GM18907 (cell line): ENCODE measurements at regions not wholly inside any gene's neighbourhood (a gene's known extent, or its start where the extent isn't known, plus 50 kb on each side); places are given as distances from the start of the nearest gene placed in this dataset.

Experiments
- ATAC-seq: cut with Tn5 transposase; IDR thresholded peaks from one replicate; pipeline ENCODE4 v1.9.1; 2021; ENCODE audit warnings: mild to moderate bottlenecking, moderate library complexity; ENCODE audit not compliant: unreplicated experiment

DNA sequence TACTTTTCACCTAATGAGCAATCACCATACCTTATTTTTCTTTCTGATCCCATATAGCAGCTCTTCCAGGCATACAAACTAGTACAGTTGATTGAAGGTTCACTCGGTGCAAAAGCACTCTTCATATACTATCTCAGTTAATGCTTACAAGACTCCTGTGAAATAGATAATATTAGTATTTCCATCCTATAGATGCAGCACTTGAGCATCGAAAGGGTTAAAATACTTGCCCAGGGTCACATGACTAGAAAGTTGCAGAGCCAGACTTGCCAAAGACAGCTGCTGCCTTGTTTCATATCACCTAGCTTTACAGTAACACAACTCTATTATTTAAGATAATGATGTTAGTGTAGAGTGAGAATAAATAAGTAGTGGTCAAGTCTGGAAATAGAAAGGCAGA, 466.0 kb upstream of the TNP1 start:
- no peak for ATAC-seq

DNA sequence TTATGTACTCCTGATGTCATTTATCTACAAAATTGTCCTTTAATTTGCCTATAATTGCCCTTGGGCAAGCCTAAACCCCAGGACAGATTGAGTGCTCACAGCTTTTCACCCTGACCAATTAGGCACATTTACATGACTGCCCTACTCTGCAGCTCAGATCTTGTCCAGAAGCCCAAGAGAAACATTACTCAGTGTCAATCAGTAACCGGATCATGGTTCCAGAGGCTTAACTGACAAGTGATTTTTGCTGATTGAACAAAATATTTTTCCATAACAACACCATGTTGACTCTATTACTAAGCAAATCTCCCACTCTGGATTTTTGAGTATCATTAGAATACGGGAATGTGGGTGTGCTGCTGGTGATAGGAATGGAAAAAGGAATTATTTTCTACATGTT, 465.4 kb upstream of the TNP1 start:
- no peak for ATAC-seq

DNA sequence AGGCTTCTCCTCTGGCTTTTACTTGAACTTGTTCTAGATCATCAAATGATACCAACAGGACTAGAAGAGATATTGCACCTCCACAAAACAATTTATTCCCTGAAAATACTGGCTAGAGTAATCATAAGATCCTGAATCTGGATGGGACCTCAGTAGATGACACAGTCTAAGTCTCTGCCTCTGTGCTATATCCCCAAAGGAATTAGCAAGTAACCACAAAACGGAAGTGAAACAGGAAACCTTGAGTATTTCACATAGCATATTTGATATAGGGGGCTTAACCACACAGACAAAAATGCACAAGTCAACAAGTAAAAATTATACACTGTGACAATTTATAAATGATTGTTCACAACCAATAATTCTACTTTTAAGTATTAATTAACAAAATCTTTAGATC, 456.9 kb upstream of the TNP1 start:
- ATAC-seq, result peak; percentile 87

DNA sequence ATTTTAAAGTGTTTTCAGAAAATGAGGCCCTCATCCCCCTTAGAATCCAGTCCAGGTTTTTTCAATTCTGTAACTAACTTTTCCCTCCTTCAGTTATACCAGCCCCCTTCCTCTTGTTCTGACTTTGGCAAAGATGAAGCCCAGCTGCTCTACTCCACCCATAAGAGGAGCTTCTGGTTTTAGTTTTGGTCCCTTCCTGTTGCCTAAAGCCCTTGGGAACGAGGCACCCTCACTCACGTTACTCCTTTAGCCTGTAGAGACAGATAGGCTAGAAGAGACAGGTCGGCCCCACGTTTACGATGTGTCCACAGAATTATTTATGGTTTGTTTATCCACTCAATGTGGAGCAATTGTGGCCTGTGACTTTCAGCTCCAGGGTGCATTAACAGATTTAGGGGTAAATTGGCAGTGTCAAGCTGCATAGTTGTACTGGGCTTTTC, 454.2 kb upstream of the TNP1 start:
- ATAC-seq, result no peak

DNA sequence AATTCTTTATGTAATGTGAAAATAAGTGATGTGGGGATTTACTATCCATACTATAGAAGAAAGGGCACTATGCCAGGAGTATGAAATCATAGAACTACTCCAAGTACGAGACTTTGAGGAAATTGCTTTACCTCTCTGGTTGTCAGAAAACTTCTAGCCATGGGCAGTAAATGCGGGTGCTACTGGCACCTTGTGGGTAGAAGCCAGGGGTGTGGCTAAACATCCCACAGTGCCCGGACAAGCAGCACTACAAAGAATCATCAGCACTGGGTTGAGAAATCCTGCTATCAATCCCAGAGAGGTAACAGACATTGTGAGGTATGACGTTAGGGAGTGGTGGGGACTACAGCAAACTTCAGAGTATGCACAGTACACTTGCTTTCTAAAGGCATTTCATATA, 453.5 kb upstream of the TNP1 start:
- ATAC-seq, result no peak

DNA sequence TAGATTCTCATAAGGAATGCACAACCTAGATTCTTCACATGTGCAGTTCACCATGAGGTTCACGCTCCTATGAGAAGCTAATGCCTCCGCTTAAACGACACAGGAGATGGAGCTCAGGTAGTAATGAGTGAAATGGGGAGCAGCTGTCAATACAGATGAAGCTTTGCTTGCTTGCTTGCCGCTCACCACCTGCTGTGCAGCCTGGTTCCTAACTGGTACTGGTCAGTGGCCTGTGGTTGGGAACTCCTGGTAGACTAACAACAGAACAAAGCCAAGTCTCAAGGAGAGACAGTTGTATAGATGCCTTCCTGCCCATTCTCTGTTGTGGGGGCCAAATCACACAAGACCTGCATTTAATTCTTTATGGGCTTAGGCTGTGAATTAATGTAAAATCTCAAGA, 449.2 kb upstream of the TNP1 start:
- no peak for ATAC-seq

DNA sequence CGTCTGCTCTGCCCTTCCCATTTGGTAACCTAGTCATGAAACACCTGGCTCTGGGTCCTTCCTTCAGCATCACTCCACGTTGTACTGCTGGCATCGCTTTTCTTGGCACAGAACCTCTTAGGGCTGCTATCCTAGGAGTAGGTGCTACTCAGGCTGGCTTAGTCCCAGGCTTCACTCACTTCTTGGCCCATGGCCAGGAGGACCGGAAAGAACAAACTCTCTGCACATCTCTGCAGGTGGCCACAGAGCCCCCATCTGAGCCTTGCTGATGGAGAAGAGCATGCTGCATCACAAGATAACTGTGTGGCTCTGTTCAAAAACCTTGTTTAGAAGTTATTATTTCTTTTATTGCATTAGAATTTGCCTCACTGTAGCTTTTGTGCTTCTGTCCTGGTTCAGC, 447.2 kb upstream of the TNP1 start:
- ATAC-seq, result no peak

DNA sequence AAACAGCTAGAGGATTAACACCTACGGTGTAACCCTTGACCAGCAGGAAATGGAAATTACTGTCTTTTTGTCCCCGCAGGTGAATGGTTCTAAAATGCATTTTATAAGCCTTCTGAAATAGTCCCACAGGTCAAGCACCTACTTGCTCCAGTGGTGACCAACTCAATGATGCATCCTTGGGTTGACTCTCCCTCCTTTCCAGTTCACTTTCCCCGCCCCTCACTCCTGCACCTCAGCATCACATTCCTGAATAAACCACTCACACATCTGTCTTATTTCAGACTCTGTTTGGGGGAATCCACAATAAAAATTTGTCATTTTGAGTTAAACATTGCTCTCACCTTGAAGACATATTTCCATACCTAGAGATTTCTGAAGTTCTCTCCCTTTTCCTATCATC, 446.0 kb upstream of the TNP1 start:
- ATAC-seq, result no peak

DNA sequence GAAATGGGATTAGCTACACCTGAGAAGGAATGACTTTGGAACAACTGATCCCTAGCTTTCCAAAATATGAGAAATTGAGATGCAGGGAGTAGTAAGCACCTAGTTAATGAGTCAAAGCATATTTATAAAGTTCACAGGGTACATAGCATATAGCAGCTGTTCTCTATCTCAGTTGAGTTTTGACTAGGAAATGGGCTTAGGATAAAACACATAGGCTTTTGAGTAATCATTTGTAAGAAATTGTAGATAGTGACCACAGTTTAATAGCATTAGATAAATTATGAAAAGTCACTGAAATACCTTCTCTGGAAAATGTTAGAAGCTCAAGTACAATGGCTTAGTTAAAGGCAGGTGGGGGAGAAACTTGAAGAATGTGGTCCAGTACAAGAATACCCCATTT, 444.7 kb upstream of the TNP1 start:
- no peak for ATAC-seq

DNA sequence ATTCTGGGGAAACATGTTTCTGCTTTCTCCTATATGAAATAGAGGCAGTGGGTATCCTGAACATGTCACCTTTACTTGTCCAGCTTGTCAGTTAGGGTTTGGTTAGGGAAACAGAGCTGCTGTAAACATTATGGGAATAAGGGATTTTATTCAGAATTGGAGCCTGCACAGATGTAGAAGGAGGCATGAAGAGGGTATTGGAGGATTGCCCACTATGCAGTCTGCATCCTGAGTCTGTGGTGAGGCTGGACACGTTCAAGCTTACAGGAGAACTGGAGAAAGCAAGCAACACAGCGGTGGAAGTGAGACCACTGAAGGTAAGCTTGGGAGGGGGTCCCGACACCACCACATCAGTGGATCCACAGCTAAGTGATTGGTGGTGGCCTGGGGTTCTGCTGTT, 443.0 kb upstream of the TNP1 start:
- no peak for ATAC-seq

DNA sequence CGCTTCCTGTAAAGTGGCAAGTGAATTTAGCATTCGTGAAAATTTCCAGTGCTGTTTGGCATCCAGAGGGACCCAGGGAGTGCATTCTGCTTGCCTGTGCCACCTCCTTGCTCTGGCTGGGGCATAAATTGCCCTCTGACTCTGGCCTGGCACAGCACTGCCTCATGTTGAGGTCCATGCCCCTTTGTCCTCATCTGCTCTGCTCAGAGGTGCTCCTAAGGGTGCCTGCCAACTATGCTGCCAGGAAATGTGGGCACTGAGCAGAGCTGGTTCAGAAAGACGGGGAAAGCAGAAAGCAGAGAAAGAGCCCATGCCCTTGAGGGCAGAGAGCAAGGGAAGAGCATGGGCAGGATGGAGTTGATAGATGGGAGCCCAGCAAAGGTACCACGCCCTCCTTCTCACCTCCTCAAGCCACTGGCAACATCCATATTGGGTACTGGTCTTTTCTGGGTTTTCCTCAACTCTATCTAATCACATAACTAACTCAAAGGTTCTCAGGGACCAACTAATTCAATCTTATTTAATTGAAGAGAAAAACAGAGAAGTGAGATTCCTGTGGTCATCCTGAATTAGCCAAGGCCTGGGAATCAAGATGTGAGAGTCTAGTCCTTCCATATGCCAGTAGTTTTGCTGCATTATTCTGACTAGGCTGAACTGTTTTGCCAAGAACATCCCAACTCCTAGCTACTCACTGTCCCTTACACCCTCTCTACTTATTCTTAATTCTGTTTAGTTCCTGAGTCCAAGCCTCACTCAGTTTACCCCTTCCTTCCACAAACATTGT, 441.5 kb upstream of the TNP1 start:
- ATAC-seq, result no peak

DNA sequence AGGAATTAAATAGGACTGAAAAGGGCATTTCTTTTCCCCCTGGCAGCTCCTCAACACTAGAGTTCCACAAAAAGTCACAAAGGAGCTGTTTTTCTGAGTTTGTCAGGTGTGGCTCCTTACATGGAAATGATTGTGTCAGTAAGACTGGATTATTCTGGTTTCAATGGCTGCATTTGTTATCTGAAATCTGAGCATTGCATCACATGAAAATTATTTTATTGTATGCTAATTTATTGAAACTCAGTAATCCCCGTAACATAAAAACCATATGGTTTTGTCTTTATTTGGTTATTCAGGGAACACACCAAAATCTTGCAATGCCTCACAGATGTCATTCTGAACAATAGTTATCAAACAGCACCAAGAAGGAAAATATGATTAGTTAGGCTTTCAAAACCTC, 439.7 kb upstream of the TNP1 start:
- no peak for ATAC-seq

DNA sequence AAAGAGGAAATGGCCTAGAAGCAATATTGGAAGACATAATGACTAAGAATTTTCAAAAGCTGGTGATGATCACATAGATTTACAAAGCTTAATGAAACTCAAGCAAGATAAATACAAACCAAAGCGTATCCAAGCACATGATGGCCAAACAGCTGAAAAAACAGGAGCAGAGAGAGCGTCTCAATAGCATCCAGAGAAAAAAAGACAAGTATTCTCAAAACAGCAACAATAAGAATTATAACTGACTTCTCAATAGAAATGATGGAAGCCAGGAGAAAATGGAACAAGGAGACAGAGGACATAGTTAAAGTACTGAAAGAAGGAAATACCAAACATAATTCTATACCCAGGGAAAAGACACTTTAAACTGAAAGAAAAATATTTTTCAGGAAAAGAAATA, 437.2 kb upstream of the TNP1 start:
- no peak for ATAC-seq

DNA sequence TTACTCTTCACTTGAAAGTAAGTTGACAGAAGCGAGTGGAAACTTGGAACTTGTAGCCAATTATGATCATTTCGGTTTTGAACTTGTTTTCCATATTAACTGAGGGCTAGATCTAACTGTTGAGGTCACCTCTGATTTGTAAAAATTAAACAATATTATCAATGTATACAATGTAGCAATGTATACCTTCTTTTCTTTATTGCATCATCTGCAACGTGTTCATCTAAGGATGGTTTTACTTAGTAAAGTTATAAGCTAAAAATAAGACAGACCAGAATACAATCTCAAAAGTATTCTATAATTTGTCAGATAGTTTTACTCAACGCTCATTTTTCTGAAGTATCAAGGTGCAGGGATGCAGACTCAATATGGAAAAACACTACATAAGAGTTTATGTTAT, 435.0 kb upstream of the TNP1 start:
- ATAC-seq, result no peak

DNA sequence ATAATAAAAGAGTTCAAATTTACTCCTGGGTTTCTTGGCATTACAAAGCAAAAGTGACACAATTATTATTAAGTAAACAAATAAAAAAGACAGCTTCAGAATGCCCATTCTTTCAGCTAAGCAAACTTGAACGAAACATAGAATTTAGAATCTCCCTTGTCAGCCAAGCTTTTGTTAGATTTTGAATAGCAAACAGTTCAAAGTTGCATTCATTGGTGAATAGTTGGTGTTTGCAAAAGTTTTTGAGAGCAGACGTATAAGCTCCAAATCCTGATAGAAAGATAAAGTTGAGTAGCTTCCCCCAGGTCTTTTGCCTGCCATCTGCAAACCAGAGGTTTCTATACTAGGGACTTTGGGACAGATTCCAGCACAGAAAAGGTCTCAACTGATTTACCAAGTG, 434.3 kb upstream of the TNP1 start:
- ATAC-seq, result no peak

DNA sequence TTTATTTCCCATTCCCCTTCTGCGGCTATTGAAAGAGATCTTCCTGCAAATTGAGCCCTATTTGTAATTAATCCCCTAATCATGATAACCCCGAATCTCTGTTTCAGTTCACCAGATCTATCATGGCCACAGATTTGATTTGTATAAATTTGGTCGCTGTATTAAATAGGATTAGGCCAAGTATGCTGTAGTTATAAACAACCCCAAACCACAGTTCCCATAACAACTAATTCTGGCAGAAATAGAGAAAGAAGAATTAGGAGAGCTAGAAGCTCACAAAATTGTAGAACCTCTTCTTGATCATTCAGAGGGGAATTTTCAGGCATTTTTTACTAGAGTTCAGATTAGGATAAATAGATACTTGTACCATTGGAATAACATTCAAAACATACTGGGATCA, 433.7 kb upstream of the TNP1 start:
- no peak for ATAC-seq

DNA sequence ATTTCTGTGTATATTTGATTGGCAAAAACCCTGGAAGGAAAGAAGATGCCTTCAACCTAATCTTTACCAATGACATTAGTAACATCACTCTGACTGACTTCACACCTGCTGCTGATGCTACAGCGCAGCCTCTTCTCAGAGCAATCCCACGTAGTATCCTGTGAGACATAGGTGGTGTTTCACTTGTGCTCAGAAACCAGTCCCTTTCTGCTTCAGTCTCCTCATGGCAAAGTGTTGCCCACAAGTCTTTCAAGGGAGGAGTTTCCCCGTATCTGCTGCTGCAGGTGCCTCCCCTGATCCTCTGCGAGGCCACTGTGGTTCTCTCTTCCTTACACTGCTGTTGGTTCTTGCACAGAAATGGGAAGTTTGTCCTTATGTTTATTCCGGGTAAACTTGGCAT, 433.2 kb upstream of the TNP1 start:
- no peak for ATAC-seq

DNA sequence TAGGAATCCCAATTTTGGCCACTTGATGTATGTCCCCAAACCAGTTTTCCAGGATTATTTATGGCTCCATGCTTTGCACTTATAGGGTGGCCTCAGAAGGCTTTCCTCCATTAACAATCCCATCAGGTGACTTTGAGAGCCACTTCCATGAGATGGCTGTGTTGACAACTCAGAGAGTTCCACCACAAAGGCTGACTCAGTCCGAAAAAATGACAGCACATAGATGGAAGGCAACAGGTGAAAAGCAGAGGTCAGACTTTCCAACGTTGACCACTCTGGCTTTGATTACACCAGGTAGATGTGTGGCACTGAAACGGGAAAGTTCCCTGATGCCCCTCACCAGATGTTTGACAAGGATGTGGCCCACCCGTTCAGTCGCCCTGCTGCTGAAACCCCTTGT, 431.4 kb upstream of the TNP1 start:
- ATAC-seq, result no peak

DNA sequence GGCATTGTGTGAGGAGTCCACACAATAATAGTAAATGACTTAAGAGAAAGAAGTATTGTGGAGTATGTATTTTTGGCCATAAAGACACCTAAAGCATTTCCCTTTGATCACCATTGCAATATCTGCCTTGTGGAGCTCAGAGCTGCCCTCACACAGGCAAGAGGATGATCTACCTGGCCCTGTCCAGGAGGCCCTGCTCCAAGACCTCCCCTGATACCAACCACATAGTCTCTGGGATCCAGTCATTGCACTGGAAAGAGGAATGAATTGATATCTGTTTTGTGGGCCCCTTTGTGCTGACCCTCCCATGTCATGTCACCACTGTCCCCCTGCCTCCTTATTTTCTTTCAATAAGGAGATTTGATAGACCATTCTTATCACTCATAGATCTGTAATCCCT, 430.6 kb upstream of the TNP1 start:
- no peak for ATAC-seq

DNA sequence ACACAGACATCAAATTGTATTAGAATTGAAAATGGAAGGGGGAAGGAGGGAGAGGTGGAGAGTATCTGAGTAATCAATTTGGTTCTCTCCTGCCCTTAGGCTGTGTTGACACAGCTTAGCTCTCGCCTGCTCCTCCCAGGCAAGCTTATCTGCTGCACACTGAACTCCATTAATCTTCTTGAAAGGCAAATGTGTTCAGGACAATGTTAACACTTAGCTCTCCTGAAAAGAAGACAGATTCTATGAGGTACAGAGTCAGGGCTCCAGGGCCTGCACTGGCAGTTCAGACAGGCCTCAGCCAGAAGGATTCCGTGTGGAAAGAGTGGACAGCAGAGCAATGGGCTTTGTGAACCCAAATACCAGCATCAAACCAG, 430.0 kb upstream of the TNP1 start:
- ATAC-seq, result no peak

DNA sequence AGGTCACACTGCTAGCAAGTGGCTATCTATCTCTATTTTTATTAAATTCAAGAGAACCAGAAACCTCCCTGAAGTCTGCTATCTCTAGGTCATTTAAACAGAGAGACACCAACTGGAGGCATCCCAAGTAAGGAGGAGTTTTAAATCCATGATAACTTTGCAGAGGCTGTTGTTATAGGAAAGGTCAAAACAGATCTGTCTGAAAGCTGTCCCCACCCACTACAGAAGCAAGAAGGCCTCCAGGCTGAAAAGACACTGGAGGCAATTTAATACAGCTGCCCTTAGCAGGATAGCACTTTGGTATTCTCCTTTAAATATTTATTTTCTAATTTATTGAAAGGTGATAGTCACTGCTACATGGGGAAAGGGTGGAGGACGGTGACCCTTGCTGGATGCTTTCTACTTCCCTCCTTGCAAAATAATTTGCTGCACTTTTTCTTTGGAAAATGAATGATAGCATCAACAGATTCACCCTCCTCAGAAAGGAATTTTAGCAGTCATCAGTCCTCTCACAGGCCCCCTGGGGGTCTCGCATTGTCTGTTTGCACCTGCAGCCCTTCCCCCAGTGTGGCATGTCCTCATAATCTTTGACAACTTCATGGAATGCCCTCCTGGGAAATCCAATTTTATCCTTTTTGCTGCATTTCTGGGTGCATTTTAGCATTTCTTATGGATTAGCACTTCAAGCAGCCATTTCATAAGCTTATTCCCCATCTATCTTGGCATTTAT, 429.5 kb upstream of the TNP1 start:
- no peak for ATAC-seq

DNA sequence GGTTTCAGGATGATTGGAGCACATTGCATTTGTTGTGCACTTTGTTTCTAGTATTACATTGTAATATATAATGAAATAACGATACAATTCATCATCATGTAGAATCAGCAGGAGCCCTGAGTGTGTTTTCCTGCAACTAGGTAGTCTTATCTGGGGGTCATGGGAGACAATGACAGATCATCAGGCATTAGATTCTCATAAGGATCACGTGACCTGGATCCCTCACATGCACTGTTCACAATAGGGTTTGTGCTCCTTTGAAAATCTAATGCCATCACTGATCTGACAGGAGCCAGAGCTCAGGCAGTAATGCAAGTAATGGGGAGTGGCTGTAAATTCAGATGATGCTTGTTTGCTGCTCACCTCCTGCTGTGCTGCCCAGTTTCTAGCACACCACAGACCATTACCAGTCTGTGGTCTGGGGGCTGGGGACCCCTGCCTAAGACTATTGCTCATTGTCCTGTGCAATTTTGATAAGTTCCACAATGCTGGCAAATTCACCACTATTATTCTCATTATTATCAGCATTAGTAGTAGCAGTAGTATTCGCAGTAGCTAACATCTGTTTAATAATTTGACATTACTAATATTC, 428.7 kb upstream of the TNP1 start:
- ATAC-seq, result no peak
